ENCODE measurements at regions not wholly inside any gene's neighbourhood (a gene's known extent, or its start where the extent isn't known, plus 50 kb on each side); places are given as distances from the start of the nearest gene placed in this dataset.
A peak's percentile ranks its signal among the peaks of the same experiment; 100 is the strongest.
"Not testable (repeated sequence)": the region's sequence is repeated elsewhere in the genome, so short reads cannot be mapped to it uniquely, and the experiment has no call there.

- no peak for DNase-seq (ENCODE audit: low spot score)
Measured at GRCh38 chr9:124084087-124084486, 72.5 kb downstream of the LHX2 start.

- DNase-seq (ENCODE audit: low spot score), result no peak
Measured at GRCh38 chr9:124087226-124087625, 75.7 kb downstream of the LHX2 start.

GRCh38 chr9:124088476-124088837 lies 76.9 kb downstream of the LHX2 start:
- DNase-seq (ENCODE audit: low spot score), result no peak

- DNase-seq (ENCODE audit: low spot score), result not testable (repeated sequence)
Measured at GRCh38 chr9:124089631-124090488, 78.3 kb downstream of the LHX2 start.

- no peak for DNase-seq (ENCODE audit: low spot score)
Measured at GRCh38 chr9:124098141-124098905, 86.8 kb downstream of the LHX2 start.

- no peak for DNase-seq (ENCODE audit: low spot score)
Measured at GRCh38 chr9:124099860-124100259, 88.3 kb downstream of the LHX2 start.

- no peak for DNase-seq (ENCODE audit: low spot score)
Measured at GRCh38 chr9:124101215-124101968, 89.8 kb downstream of the LHX2 start.

- no peak for DNase-seq (ENCODE audit: low spot score)
Measured at GRCh38 chr9:124101969-124102345, 90.4 kb downstream of the LHX2 start.

- no peak for DNase-seq (ENCODE audit: low spot score)
Measured at GRCh38 chr9:124102363-124102762, 90.8 kb downstream of the LHX2 start.

- no peak for DNase-seq (ENCODE audit: low spot score)
Measured at GRCh38 chr9:124105266-124105665, 93.7 kb downstream of the LHX2 start.

GRCh38 chr9:124108216-124108615 lies 96.6 kb downstream of the LHX2 start:
- DNase-seq (ENCODE audit: low spot score), result no peak

- DNase-seq (ENCODE audit: low spot score), result peak; percentile 29
Measured at GRCh38 chr9:124110307-124110915, 98.8 kb downstream of the LHX2 start.

GRCh38 chr9:124116683-124117363 lies 105.3 kb downstream of the LHX2 start:
- no peak for DNase-seq (ENCODE audit: low spot score)

GRCh38 chr9:124118894-124119293 lies 107.3 kb downstream of the LHX2 start:
- DNase-seq (ENCODE audit: low spot score), result no peak

- no peak for DNase-seq (ENCODE audit: low spot score)
Measured at GRCh38 chr9:124120272-124120671, 108.7 kb downstream of the LHX2 start.

- no peak for DNase-seq (ENCODE audit: low spot score)
Measured at GRCh38 chr9:124121725-124122124, 110.2 kb downstream of the LHX2 start.

- no peak for DNase-seq (ENCODE audit: low spot score)
Measured at GRCh38 chr9:124122321-124122720, 110.8 kb downstream of the LHX2 start.

GRCh38 chr9:124122813-124123462 lies 111.4 kb downstream of the LHX2 start:
- no peak for DNase-seq (ENCODE audit: low spot score)

GRCh38 chr9:124123621-124124020 lies 112.1 kb downstream of the LHX2 start:
- not testable (repeated sequence) for DNase-seq (ENCODE audit: low spot score)

GRCh38 chr9:124124729-124125650 lies 113.4 kb downstream of the LHX2 start:
- no peak for DNase-seq (ENCODE audit: low spot score)
